Liver (tissue), 8 donors: ENCODE measurements at regions not wholly inside any gene's neighbourhood (a gene's known extent, or its start where the extent isn't known, plus 50 kb on each side); places are given as distances from the start of the nearest gene placed in this dataset.

Experiments
- DNase-seq: peaks from one replicate; pipeline ENCODE4 v3.0.0-alpha.2; 2017; ENCODE audit warnings: low spot score
- H3K27ac ChIP-seq, 2 donors: one replicate each; pipeline ENCODE4 v1.7.0; 2013; ENCODE audit warnings: inconsistent platforms in 2 of 2, low read length in 2 of 2, control low read depth in 1 of 2, low read depth in 1 of 2, mild to moderate bottlenecking in 1 of 2
- H3K27me3 ChIP-seq, 4 donors: one replicate each; pipeline versions ENCODE4 v1.6.1 to v1.7.0; 2013; ENCODE audit warnings: low read length in 3 of 4, inconsistent platforms in 1 of 4, mild to moderate bottlenecking in 1 of 4, moderate library complexity in 1 of 4; ENCODE audit not compliant: control insufficient read depth in 4 of 4, insufficient read depth in 4 of 4
- H3K36me3 ChIP-seq, 4 donors: one replicate each; pipeline versions ENCODE4 v1.6.1 to v1.7.0; 2013; ENCODE audit warnings: low read length in 3 of 4, mild to moderate bottlenecking in 3 of 4, low read depth in 1 of 4, moderate library complexity in 1 of 4; ENCODE audit not compliant: control insufficient read depth in 4 of 4, insufficient read depth in 3 of 4
- H3K4me1 ChIP-seq, 4 donors: one replicate each; pipeline versions ENCODE4 v1.6.1 to v1.7.0; 2013; ENCODE audit warnings: low read length in 3 of 4, mild to moderate bottlenecking in 3 of 4, moderate library complexity in 1 of 4; ENCODE audit not compliant: control insufficient read depth in 4 of 4, insufficient read depth in 4 of 4
- H3K4me3 ChIP-seq, 3 donors: one replicate each; pipeline versions ENCODE4 v1.6.1 to v1.7.0; 2013; ENCODE audit warnings: low read length in 3 of 3, control low read depth in 1 of 3, low read depth in 1 of 3, mild to moderate bottlenecking in 1 of 3
- H3K9ac ChIP-seq, 2 donors: one replicate each; pipeline ENCODE4 v1.7.0; 2013; ENCODE audit warnings: low read length in 2 of 2, mild to moderate bottlenecking in 2 of 2, moderate library complexity in 2 of 2, control low read depth in 1 of 2, low read depth in 1 of 2
- H3K9me3 ChIP-seq, 4 donors: one replicate each; pipeline versions ENCODE4 v1.6.1 to v1.7.0; 2013; ENCODE audit warnings: low read length in 3 of 4; ENCODE audit not compliant: control insufficient read depth in 4 of 4
- ATF3 ChIP-seq: IDR thresholded peaks from 2 replicates; pipeline ENCODE4 v1.6.1; 2016; ENCODE audit warnings: antibody characterized with exemption
- EGR1 ChIP-seq, 2 donors: IDR thresholded peaks; 2 replicates each; pipeline ENCODE4 v1.6.1; 2016 to 2018; ENCODE audit warnings: antibody characterized with exemption in 2 of 2, low read depth in 2 of 2
- FOXA1 ChIP-seq: IDR thresholded peaks from 2 replicates; pipeline ENCODE4 v1.6.1; 2016; ENCODE audit warnings: antibody characterized with exemption
- FOXA2 ChIP-seq: IDR thresholded peaks from 2 replicates; pipeline ENCODE4 v1.6.1; 2016; ENCODE audit warnings: antibody characterized with exemption
- GABPA ChIP-seq, 2 donors: IDR thresholded peaks in 1 of 2; conservative IDR thresholded peaks in 1 of 2; 2 replicates each; pipeline ENCODE4 v1.6.1; 2016; ENCODE audit warnings: antibody characterized with exemption in 2 of 2, mild to moderate bottlenecking in 1 of 2, moderate library complexity in 1 of 2
- HNF4A ChIP-seq, 2 donors: conservative IDR thresholded peaks; 2 replicates each; pipeline ENCODE4 v1.6.1; 2016; ENCODE audit warnings: antibody characterized with exemption in 2 of 2, mild to moderate bottlenecking in 2 of 2
- HNF4G ChIP-seq: IDR thresholded peaks from 2 replicates; pipeline ENCODE4 v1.6.1; 2016; ENCODE audit warnings: antibody characterized with exemption
- JUND ChIP-seq, 2 donors: IDR thresholded peaks; 2 replicates each; pipeline ENCODE4 v1.6.1; 2016; ENCODE audit warnings: antibody characterized with exemption in 2 of 2
- MAX ChIP-seq: IDR thresholded peaks from 2 replicates; pipeline ENCODE4 v1.6.1; 2016; ENCODE audit warnings: antibody characterized with exemption
- NR2F2 ChIP-seq: IDR thresholded peaks from 2 replicates; pipeline ENCODE4 v1.6.1; 2016; ENCODE audit warnings: antibody characterized with exemption
- RAD21 ChIP-seq, 2 donors: IDR thresholded peaks; 2 replicates each; pipeline ENCODE4 v1.6.1; 2016; ENCODE audit warnings: antibody characterized with exemption in 2 of 2, mild to moderate bottlenecking in 2 of 2
- REST ChIP-seq: IDR thresholded peaks from 2 replicates; pipeline ENCODE4 v1.6.1; 2016; ENCODE audit warnings: antibody characterized with exemption, mild to moderate bottlenecking
- RXRA ChIP-seq, 2 donors: IDR thresholded peaks; 2 replicates each; pipeline ENCODE4 v1.6.1; 2017 to 2018; ENCODE audit warnings: antibody characterized with exemption in 2 of 2, mild to moderate bottlenecking in 1 of 2
- SP1 ChIP-seq: IDR thresholded peaks from 2 replicates; pipeline ENCODE4 v1.6.1; 2018; ENCODE audit warnings: antibody characterized with exemption, mild to moderate bottlenecking
- TAF1 ChIP-seq: conservative IDR thresholded peaks from 2 replicates; pipeline ENCODE4 v1.6.1; 2016; ENCODE audit warnings: antibody characterized with exemption, mild to moderate bottlenecking
- YY1 ChIP-seq: IDR thresholded peaks from 2 replicates; pipeline ENCODE4 v1.6.1; 2016; ENCODE audit warnings: antibody characterized with exemption, mild to moderate bottlenecking
- ZBTB33 ChIP-seq: IDR thresholded peaks from 2 replicates; pipeline ENCODE4 v1.6.1; 2016; ENCODE audit warnings: antibody characterized with exemption
- WGBS: extraction: QIAGEN DNeasy Blood & Tissue Kit; methylation state at CpG from one replicate; pipeline ENCODE4 v1.1.7; 2013; 5-methylcytosine and 5-hydroxymethylcytosine counted together
- TF ChIP-seq, protein P1 (sequence below): fragments of 150-350 bp; IDR thresholded peaks from 2 replicates; pipeline ENCODE4 v1.5.1; 2017; ENCODE audit warnings: improper control_type of control experiment, low read depth, low read length; ENCODE audit not compliant: missing input control
- donor health status: healthy.
- donor health status: healthy.
- donor health status: healthy.
- donor health status: healthy.
- donor health status: healthy.

DNA sequence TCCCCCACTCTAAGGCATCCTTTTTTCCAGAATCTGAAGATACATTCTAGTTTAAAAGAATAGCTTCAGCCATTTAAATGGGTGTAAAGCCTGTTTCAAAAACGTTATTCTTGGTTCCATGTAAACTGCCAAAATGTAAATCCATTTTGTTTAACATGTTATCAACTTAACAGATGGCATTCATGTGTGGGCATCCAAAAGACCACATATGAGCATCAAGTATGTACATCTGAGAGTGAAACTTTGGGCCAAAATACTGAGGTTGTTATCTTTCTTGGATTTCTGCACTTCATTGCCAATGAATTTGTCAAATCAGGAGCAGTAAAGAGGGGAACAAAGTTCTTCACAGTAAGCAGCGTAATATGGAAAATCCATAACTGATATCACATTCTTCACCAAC is 395.4 kb downstream of the ZNF804A start:
- no peak overlapping the region for H3K9ac ChIP-seq
- H3K27ac ChIP-seq, result no peak overlapping the region
- H3K4me1 ChIP-seq, result no peaks in the 10 kb centered on the region
- no peaks in the 10 kb centered on the region for H3K36me3 ChIP-seq
- no peaks in the 10 kb centered on the region for H3K9me3 ChIP-seq
- H3K4me3 ChIP-seq, result no peak overlapping the region
- H3K27me3 ChIP-seq, result no peaks in the 10 kb centered on the region
- TF ChIP-seq MAX (no peak), HNF4G (no peak), YY1 (no peak), GABPA (IDR thresholded peaks at IDR 0.05 in 1 of 2, conservative IDR thresholded peaks at IDR 0.05 in 1 of 2) (no peak), HNF4A (conservative IDR thresholded peaks at IDR 0.05) (no peak), REST (no peak), FOXA2 (no peak), RAD21 (IDR thresholded peaks at IDR 0.05) (no peak), NR2F2 (no peak), JUND (IDR thresholded peaks at IDR 0.05) (no peak), ATF3 (no peak)
- DNase-seq, result no peak
- WGBS, result 57% methylated on average over 2 of the region's 2 CpGs

DNA sequence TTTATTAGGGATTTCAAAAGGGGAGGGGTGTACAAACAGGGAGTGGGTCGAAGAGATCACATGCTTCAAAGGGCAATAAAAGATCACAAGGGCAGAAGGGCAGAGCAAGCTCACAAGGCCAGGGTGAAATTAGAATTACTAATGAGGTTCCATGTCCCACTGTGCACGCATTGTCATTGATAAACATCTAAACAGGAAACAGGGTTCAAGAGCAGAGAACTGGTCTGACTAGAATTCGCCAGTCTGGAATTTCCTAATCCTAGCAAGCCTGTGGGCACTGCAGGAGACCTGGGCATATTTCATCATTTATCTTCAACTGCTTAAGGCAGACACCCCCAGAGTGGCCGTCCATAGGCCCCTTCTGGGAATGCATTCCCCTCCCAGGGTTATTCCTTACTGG is 408.2 kb downstream of the ZNF804A start:
- WGBS, result 63% methylated on average over 4 of the region's 4 CpGs
- Histone ChIP-seq H3K36me3 (no peaks in the 10 kb centered on the region), H3K9me3 (peaks cover 0 to 2% (median 0%) of the 10 kb centered on the region in 4 donors), H3K4me1 (no peaks in the 10 kb centered on the region), H3K27ac (no peak overlapping the region), H3K9ac (no peak overlapping the region), H3K27me3 (no peaks in the 10 kb centered on the region), H3K4me3 (no peak overlapping the region)
- no peak for TF ChIP-seq YY1
- no peak for TF ChIP-seq ZBTB33
- TF ChIP-seq FOXA1, result no peak
- TF ChIP-seq JUND (IDR thresholded peaks at IDR 0.05), result no peak
- no peak for TF ChIP-seq SP1
- no peak for TF ChIP-seq ATF3
- TF ChIP-seq HNF4A (conservative IDR thresholded peaks at IDR 0.05), result no peak
- no peak for TF ChIP-seq RAD21 (IDR thresholded peaks at IDR 0.05)
- TF ChIP-seq, protein P1, sequence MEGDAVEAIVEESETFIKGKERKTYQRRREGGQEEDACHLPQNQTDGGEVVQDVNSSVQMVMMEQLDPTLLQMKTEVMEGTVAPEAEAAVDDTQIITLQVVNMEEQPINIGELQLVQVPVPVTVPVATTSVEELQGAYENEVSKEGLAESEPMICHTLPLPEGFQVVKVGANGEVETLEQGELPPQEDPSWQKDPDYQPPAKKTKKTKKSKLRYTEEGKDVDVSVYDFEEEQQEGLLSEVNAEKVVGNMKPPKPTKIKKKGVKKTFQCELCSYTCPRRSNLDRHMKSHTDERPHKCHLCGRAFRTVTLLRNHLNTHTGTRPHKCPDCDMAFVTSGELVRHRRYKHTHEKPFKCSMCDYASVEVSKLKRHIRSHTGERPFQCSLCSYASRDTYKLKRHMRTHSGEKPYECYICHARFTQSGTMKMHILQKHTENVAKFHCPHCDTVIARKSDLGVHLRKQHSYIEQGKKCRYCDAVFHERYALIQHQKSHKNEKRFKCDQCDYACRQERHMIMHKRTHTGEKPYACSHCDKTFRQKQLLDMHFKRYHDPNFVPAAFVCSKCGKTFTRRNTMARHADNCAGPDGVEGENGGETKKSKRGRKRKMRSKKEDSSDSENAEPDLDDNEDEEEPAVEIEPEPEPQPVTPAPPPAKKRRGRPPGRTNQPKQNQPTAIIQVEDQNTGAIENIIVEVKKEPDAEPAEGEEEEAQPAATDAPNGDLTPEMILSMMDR, result no peak
- no peak for TF ChIP-seq GABPA (IDR thresholded peaks at IDR 0.05 in 1 of 2, conservative IDR thresholded peaks at IDR 0.05 in 1 of 2)
- TF ChIP-seq FOXA2, result no peak
- TF ChIP-seq HNF4G, result no peak
- TF ChIP-seq MAX, result no peak
- no peak for TF ChIP-seq RXRA (IDR thresholded peaks at IDR 0.05)
- TF ChIP-seq TAF1, result no peak
- no peak for TF ChIP-seq NR2F2
- no peak for TF ChIP-seq REST
- TF ChIP-seq EGR1 (IDR thresholded peaks at IDR 0.05; ENCODE audit: low read depth in 2 of 2), result no peak
- DNase-seq, result no peak
